ENCODE measurements at regions not wholly inside any gene's neighbourhood (a gene's known extent, or its start where the extent isn't known, plus 50 kb on each side); places are given as distances from the start of the nearest gene placed in this dataset.

DNA sequence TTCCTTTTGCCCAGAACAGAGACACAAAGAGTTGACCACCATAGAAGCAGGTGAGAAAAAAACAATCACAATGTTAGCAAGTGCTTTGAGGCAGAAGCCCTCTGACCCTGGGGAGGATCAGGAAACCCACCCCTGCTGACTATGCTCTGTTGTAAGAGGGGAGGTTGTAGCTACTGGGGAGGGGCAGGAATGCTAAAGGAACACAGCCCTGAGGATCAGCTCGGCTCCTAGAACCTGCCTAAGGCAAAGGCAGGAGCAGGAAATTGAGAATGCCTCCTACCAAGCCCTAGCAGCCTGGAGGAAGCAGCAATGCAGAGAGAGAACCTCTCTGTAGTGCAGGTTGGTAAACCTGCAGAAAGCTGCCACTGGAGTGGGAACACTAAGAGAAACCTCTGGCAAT is 624.0 kb upstream of the KLF12 start:
- H3K36me3 ChIP-seq: no peaks in the 10 kb centered on the region
- no peak overlapping the region for H3K27ac ChIP-seq
- H3K4me1 ChIP-seq (ENCODE audit: control insufficient read depth in 1 of 2, insufficient read depth in 1 of 2, low read depth in 1 of 2, low read length in 1 of 2): no peaks in the 10 kb centered on the region
- no peak overlapping the region for H3K4me3 ChIP-seq (ENCODE audit: low read depth in 1 of 2, low read length in 1 of 2)
- H3K27me3 ChIP-seq: no peaks in the 10 kb centered on the region
- no peaks in the 10 kb centered on the region for H3K9me3 ChIP-seq
- TF ChIP-seq, protein P1, sequence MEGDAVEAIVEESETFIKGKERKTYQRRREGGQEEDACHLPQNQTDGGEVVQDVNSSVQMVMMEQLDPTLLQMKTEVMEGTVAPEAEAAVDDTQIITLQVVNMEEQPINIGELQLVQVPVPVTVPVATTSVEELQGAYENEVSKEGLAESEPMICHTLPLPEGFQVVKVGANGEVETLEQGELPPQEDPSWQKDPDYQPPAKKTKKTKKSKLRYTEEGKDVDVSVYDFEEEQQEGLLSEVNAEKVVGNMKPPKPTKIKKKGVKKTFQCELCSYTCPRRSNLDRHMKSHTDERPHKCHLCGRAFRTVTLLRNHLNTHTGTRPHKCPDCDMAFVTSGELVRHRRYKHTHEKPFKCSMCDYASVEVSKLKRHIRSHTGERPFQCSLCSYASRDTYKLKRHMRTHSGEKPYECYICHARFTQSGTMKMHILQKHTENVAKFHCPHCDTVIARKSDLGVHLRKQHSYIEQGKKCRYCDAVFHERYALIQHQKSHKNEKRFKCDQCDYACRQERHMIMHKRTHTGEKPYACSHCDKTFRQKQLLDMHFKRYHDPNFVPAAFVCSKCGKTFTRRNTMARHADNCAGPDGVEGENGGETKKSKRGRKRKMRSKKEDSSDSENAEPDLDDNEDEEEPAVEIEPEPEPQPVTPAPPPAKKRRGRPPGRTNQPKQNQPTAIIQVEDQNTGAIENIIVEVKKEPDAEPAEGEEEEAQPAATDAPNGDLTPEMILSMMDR (IDR thresholded peaks at IDR 0.05): no peak

DNA sequence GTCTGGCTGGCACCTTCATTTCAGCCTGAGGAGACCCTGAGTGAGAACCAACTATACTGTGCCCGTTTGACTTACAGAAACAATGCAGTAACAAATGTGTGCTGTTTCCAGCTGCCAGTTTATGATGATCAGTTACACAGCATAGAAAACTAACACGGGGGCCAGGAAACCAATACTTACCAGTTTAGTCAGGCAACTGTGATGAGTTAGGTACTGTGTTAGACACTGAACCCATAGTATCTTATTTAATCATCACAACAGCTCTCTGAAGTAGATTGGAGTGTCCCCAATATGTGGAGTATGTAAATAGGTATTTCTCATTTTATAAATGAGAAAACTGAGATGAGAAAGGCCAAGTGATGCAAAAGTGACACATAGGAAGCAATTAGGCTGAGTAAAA is 620.9 kb upstream of the KLF12 start:
- Histone ChIP-seq H3K4me1 (ENCODE audit: control insufficient read depth in 1 of 2, insufficient read depth in 1 of 2, low read depth in 1 of 2, low read length in 1 of 2) (no peaks in the 10 kb centered on the region), H3K27ac (no peak overlapping the region), H3K4me3 (ENCODE audit: low read depth in 1 of 2, low read length in 1 of 2) (no peak overlapping the region), H3K36me3 (no peaks in the 10 kb centered on the region), H3K9me3 (no peaks in the 10 kb centered on the region), H3K27me3 (no peaks in the 10 kb centered on the region)
- TF ChIP-seq, protein P1 (IDR thresholded peaks at IDR 0.05): no peak

DNA sequence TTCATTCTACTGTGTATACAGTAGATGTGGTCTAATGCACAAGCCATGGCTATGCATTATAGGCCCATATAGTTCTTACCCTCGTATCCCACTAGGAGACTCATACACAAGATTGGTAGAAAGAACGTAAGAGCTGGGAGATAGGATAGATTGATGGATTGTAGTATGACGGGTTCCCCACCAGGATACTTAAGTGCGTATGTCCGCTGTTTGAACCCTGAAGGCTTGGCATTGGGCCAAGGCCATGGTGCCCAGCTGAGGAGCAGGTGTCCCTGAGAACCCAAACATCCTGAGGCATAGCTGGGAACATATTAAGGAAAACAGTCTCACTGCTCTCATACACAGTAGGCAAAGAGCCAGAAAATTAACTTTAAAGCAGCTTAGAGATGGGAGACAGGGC is 617.5 kb upstream of the KLF12 start:
- no peaks in the 10 kb centered on the region for H3K36me3 ChIP-seq
- H3K4me1 ChIP-seq (ENCODE audit: control insufficient read depth in 1 of 2, insufficient read depth in 1 of 2, low read depth in 1 of 2, low read length in 1 of 2): no peaks in the 10 kb centered on the region
- H3K4me3 ChIP-seq (ENCODE audit: low read depth in 1 of 2, low read length in 1 of 2): no peak overlapping the region
- TF ChIP-seq, protein P1 (IDR thresholded peaks at IDR 0.05): no peak
- H3K27me3 ChIP-seq: no peaks in the 10 kb centered on the region
- no peak overlapping the region for H3K27ac ChIP-seq
- H3K9me3 ChIP-seq: no peaks in the 10 kb centered on the region

DNA sequence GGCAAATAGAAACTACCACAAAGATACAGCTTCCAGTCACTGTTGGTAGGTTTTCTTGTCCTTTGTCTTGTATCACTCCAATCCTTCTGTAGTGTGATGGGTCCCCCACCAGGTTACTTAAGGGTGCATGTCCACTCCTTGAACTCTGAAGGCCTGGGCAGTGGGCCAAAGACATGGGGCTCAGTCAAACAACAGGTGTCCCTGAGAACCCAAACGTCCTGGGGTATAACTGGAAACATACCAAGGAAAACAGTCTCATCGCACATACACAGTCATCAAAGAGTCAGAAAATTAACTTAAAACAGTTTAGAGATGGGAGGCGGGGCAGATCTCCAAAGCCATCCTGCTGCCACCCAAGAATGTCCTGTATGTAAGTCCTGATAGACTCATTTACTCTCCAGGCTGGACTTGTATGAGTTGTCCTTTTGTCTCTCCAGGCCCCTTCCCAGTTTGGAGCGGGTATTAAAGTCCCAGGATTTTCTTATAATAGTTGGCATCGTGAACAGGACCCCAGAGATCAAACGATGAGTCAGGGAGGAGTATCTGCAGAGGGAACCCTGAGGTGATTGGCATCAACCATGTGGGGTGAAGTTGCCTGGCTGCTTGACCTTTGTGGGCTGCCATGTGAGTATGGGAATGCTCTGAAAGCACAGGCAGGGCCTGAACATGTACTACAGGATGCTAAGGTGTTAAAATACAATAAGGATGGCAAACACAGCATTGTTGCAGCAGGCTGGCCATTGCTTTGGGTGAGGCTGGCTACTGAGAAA is 613.2 kb upstream of the KLF12 start:
- Histone ChIP-seq H3K4me1 (ENCODE audit: control insufficient read depth in 1 of 2, insufficient read depth in 1 of 2, low read depth in 1 of 2, low read length in 1 of 2) (no peaks in the 10 kb centered on the region), H3K36me3 (no peaks in the 10 kb centered on the region), H3K9me3 (no peaks in the 10 kb centered on the region), H3K27me3 (no peaks in the 10 kb centered on the region), H3K4me3 (ENCODE audit: low read depth in 1 of 2, low read length in 1 of 2) (no peak overlapping the region), H3K27ac (no peak overlapping the region)
- TF ChIP-seq, protein P1 (IDR thresholded peaks at IDR 0.05): no peak

DNA sequence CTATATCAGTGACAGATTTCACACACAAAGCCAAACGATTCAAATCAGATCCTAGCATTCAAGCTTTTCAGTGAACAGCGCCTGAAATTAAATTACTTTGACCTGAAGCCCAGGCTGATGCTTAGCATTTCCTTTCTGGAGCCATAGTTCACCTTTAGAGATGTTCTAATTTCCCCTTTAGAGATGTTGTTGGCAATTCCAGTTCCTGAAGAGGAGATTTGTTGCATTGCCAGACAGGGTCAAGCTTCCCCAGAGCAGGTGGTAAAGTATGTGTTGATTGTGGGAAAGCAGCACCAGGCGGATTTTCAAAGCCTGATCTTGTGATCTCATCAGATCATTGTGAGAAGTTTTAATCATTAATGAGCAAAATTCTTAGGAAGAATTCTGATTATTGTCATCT is 609.8 kb upstream of the KLF12 start:
- Histone ChIP-seq H3K4me3 (ENCODE audit: low read depth in 1 of 2, low read length in 1 of 2) (no peak overlapping the region), H3K9me3 (no peaks in the 10 kb centered on the region)
- TF ChIP-seq, protein P1 (IDR thresholded peaks at IDR 0.05): no peak

More for the DNA sequence above, 609.8 kb upstream of the KLF12 start:
- Histone ChIP-seq H3K4me1 (ENCODE audit: control insufficient read depth in 1 of 2, insufficient read depth in 1 of 2, low read depth in 1 of 2, low read length in 1 of 2) (no peaks in the 10 kb centered on the region), H3K27ac (no peak overlapping the region), H3K27me3 (no peaks in the 10 kb centered on the region), H3K36me3 (no peaks in the 10 kb centered on the region)
